ENCODE measurements at regions not wholly inside any gene's neighbourhood (a gene's known extent, or its start where the extent isn't known, plus 50 kb on each side); places are given as distances from the start of the nearest gene placed in this dataset. TPM values are rescaled to one million over a fixed set of nuclear protein-coding genes. Genes with fewer than 3 reads are reported as not detected.

Small RNA genes in the stretch of these regions (small RNA-seq; reads per million reads assigned to genes)
- gene RF00012 = not detected

Data from Karpas-422 (cell line).